NCI-H774 (cell line): ENCODE measurements at regions not wholly inside any gene's neighbourhood (a gene's known extent, or its start where the extent isn't known, plus 50 kb on each side); places are given as distances from the start of the nearest gene placed in this dataset.
"Not testable (repeated sequence)": the region's sequence is repeated elsewhere in the genome, so short reads cannot be mapped to it uniquely, and the experiment has no call there.

Source experiments
- DNase-seq: peaks from one replicate; lab custom pipeline; 2025; lab: John Stamatoyannopoulos, UW

- DNase-seq = no peak
Measured at GRCh38 chr5:158264264-158264663, 405.3 kb upstream of the CLINT1 start.

GRCh38 chr5:158261674-158262367, 402.9 kb upstream of the CLINT1 start:
- DNase-seq = no peak

- DNase-seq = no peak
Measured at GRCh38 chr5:158256096-158256495, 397.2 kb upstream of the CLINT1 start.

- no peak for DNase-seq
Measured at GRCh38 chr5:158255609-158256008, 396.7 kb upstream of the CLINT1 start.

GRCh38 chr5:158246661-158247060, 387.7 kb upstream of the CLINT1 start:
- DNase-seq = no peak

- no peak for DNase-seq
Measured at GRCh38 chr5:158245513-158245912, 386.6 kb upstream of the CLINT1 start.

- no peak for DNase-seq
Measured at GRCh38 chr5:158244882-158245281, 385.9 kb upstream of the CLINT1 start.

GRCh38 chr5:158236511-158237335, 377.8 kb upstream of the CLINT1 start:
- no peak for DNase-seq

- no peak for DNase-seq
Measured at GRCh38 chr5:158235159-158235547, 376.2 kb upstream of the CLINT1 start.

GRCh38 chr5:158234323-158235158, 375.6 kb upstream of the CLINT1 start:
- no peak for DNase-seq

GRCh38 chr5:158233735-158234322, 374.9 kb upstream of the CLINT1 start:
- DNase-seq = no peak

- DNase-seq = not testable (repeated sequence)
Measured at GRCh38 chr5:158227314-158227713, 368.4 kb upstream of the CLINT1 start.

GRCh38 chr5:158226496-158226895, 367.6 kb upstream of the CLINT1 start:
- DNase-seq = no peak

- no peak for DNase-seq
Measured at GRCh38 chr5:158224253-158224652, 365.3 kb upstream of the CLINT1 start.

GRCh38 chr5:158223054-158223600, 364.2 kb upstream of the CLINT1 start:
- DNase-seq = no peak

- DNase-seq = no peak
Measured at GRCh38 chr5:158212917-158213316, 354.0 kb upstream of the CLINT1 start.

- DNase-seq = no peak
Measured at GRCh38 chr5:158212237-158212636, 353.3 kb upstream of the CLINT1 start.

GRCh38 chr5:158209219-158209908, 350.4 kb upstream of the CLINT1 start:
- no peak for DNase-seq

- DNase-seq = no peak
Measured at GRCh38 chr5:158207733-158208132, 348.8 kb upstream of the CLINT1 start.

- no peak for DNase-seq
Measured at GRCh38 chr5:158205992-158206391, 347.0 kb upstream of the CLINT1 start.

GRCh38 chr5:158203261-158203660, 344.3 kb upstream of the CLINT1 start:
- DNase-seq = no peak
